OCI-LY7 (cell line): ENCODE measurements at regions not wholly inside any gene's neighbourhood (a gene's known extent, or its start where the extent isn't known, plus 50 kb on each side); places are given as distances from the start of the nearest gene placed in this dataset.
"Not testable (repeated sequence)": the region's sequence is repeated elsewhere in the genome, so short reads cannot be mapped to it uniquely, and the experiment has no call there.

ENCODE experiments used
- BruUV-seq: library from RNA; stranded (reverse); fragments of 400-500 nt; replicated peaks from 2 replicates; lab custom pipeline; 2021; lab: Mats Ljungman, UMichigan
- CTCF ChIA-PET: fragments of 300-600 bp; sonication (Branson Sonifier 250); formaldehyde crosslinking; loops from one replicate; lab custom pipeline; 2022; ENCODE audit warnings: antibody characterized with exemption; ENCODE audit not compliant: unreplicated experiment; lab: Charles Lee
- POLR2A ChIA-PET: fragments of 300-600 bp; sonication (Branson Sonifier 250); formaldehyde crosslinking; loops from one replicate; lab custom pipeline; 2022; ENCODE audit warnings: antibody characterized with exemption; lab: Charles Lee
- DNase-seq: peaks from one replicate; pipeline ENCODE4 v3.0.0-alpha.2; 2015; ENCODE audit warnings: low spot score
- H2AFZ ChIP-seq: fragments of 200-600 bp; sonication (generic), shearing (Covaris generic); 2 replicates; pipeline ENCODE4 v1.6.1; 2014; ENCODE audit warnings: mild to moderate bottlenecking, antibody characterized with exemption, low read length, moderate library complexity
- H3K27ac ChIP-seq: fragments of 200-600 bp; sonication (generic); 2 replicates; pipeline ENCODE4 v1.5.1; 2014; ENCODE audit warnings: mixed run types, low read depth, mild to moderate bottlenecking, moderate library complexity, low read length, inconsistent platforms; ENCODE audit not compliant: poor library complexity, severe bottlenecking
- H3K36me3 ChIP-seq: fragments of 200-600 bp; sonication (generic); 2 replicates; pipeline ENCODE4 v1.6.1; 2014; ENCODE audit warnings: mild to moderate bottlenecking, antibody characterized with exemption, low read length, moderate library complexity, mixed read lengths; ENCODE audit not compliant: insufficient read depth
- H3K4me1 ChIP-seq: fragments of 200-600 bp; sonication (generic); 2 replicates; pipeline ENCODE4 v1.5.1; 2014; ENCODE audit warnings: mild to moderate bottlenecking, low read length; ENCODE audit not compliant: insufficient read depth, poor library complexity, severe bottlenecking
- H3K4me2 ChIP-seq: fragments of 200-600 bp; sonication (generic); 2 replicates; pipeline ENCODE4 v1.6.1; 2014; ENCODE audit warnings: mild to moderate bottlenecking, low read length
- H3K4me3 ChIP-seq: fragments of 200-600 bp; sonication (generic); 2 replicates; pipeline ENCODE4 v1.5.1; 2014; ENCODE audit warnings: mild to moderate bottlenecking, low read depth, low read length; ENCODE audit not compliant: poor library complexity, severe bottlenecking
- H3K79me2 ChIP-seq: fragments of 200-600 bp; sonication (generic); 2 replicates; pipeline ENCODE4 v1.6.1; 2016; ENCODE audit warnings: low read depth, mild to moderate bottlenecking, low read length, moderate library complexity, mixed read lengths; ENCODE audit not compliant: insufficient read depth
- H3K9me2 ChIP-seq: fragments of 200-600 bp; sonication (generic); 2 replicates; pipeline ENCODE4 v1.6.1; 2016; ENCODE audit warnings: mild to moderate bottlenecking, low read length, mixed read lengths; ENCODE audit not compliant: insufficient read depth
- H3K9me3 ChIP-seq: fragments of 200-600 bp; sonication (generic); 2 replicates; pipeline ENCODE4 v1.6.1; 2014; ENCODE audit warnings: mild to moderate bottlenecking, mixed run types, low read length, mixed read lengths
- H4K20me1 ChIP-seq: fragments of 200-600 bp; sonication (generic); 2 replicates; pipeline ENCODE4 v1.6.1; 2014; ENCODE audit warnings: mild to moderate bottlenecking, antibody characterized with exemption, low read length, moderate library complexity, mixed read lengths; ENCODE audit not compliant: insufficient read depth
- EZH2phosphoT487 ChIP-seq: fragments of 200-600 bp; sonication (generic); IDR thresholded peaks from 2 replicates; pipeline ENCODE4 v1.6.1; 2018; ENCODE audit warnings: low read depth, borderline replicate concordance, mild to moderate bottlenecking, mixed run types, antibody characterized with exemption, low read length, moderate library complexity, mixed read lengths
- intact Hi-C: fragments of 100-400 bp; cut with micrococcal nuclease; formaldehyde crosslinking; loops from one replicate; pipeline ENCODE4 v1.10.0; 2022; ENCODE audit not compliant: unreplicated experiment
- TF ChIP-seq, protein P1 (sequence below): fragments of 200-600 bp; sonication (generic); conservative IDR thresholded peaks from 2 replicates; pipeline ENCODE4 v1.5.1; 2014; ENCODE audit warnings: mild to moderate bottlenecking, antibody characterized with exemption, low read length, moderate library complexity, mixed read lengths

DNA sequence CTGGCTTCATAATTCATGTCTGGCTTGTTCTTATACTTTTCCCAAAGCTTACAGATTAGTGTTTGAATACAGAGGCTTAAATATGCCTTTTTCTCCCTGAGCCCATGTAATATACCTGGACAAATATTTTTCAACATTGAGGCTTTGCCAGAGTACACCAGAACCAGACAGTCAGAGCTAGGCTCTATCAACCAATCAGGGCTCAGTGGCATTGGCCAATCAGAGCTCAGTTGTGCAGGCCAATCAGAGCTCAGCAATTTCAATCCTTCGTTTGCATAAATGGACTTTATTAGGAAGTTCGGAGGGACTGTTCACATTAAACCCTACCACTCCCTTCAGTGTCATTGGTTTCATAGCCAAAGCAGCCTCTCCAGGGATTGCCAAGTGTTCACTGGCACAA is 51.2 kb upstream of the TMSB15B start:
- ChIA-PET POLR2A (interaction anchor here (0.8 kb wide), 1 partner anchor 295 kb away, joined by 3 read pairs; no protein-coding TSS in a partner anchor), CTCF (no interaction called here)
- BruUV-seq = no TSS peak

DNA sequence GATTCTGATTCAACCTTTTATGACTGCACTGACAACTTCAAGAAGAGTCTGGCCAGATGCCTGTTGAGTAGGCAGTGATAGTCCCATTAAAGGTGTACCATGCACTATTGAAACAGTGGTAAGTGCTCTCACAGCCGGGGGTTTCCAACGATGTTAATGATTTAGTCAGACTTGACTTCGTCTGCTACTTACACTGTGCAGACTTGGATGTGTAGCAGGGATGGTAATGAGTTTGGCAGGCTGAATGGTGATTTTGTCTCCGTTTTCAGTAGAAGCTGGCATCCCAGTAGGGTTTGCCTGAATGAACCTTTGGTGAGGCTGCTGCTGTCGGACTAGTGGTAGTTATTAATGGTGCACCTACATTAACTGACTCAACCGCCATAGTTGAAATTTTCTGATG is 52.0 kb upstream of the TMSB15B start:
- H3K9me2 ChIP-seq = no peaks in the 10 kb centered on the region
- ChIA-PET POLR2A (no interaction called here), CTCF (no interaction called here)
- H3K36me3 ChIP-seq = no peaks in the 10 kb centered on the region; the same call in 1 of the 2 replicates
- H2AFZ ChIP-seq = no peak overlapping the region
- H3K4me1 ChIP-seq = no peaks in the 10 kb centered on the region
- no TSS peak for BruUV-seq
- H3K27ac ChIP-seq = no peak overlapping the region
- no peaks in the 10 kb centered on the region for H3K79me2 ChIP-seq
- intact Hi-C loops = no loop called here
- no peak overlapping the region for H3K4me2 ChIP-seq
- no peak overlapping the region for H3K4me3 ChIP-seq
- TF ChIP-seq, protein P1, sequence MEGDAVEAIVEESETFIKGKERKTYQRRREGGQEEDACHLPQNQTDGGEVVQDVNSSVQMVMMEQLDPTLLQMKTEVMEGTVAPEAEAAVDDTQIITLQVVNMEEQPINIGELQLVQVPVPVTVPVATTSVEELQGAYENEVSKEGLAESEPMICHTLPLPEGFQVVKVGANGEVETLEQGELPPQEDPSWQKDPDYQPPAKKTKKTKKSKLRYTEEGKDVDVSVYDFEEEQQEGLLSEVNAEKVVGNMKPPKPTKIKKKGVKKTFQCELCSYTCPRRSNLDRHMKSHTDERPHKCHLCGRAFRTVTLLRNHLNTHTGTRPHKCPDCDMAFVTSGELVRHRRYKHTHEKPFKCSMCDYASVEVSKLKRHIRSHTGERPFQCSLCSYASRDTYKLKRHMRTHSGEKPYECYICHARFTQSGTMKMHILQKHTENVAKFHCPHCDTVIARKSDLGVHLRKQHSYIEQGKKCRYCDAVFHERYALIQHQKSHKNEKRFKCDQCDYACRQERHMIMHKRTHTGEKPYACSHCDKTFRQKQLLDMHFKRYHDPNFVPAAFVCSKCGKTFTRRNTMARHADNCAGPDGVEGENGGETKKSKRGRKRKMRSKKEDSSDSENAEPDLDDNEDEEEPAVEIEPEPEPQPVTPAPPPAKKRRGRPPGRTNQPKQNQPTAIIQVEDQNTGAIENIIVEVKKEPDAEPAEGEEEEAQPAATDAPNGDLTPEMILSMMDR = no peak
- TF ChIP-seq EZH2phosphoT487 = no peak
- no peaks in the 10 kb centered on the region for H3K9me3 ChIP-seq
- no peaks in the 10 kb centered on the region for H4K20me1 ChIP-seq
- DNase-seq = no peak

More for the DNA sequence above, 51.2 kb upstream of the TMSB15B start:
- H3K4me2 ChIP-seq = no peak overlapping the region
- H3K4me1 ChIP-seq = no peaks in the 10 kb centered on the region
- no peaks in the 10 kb centered on the region for H4K20me1 ChIP-seq
- no peak overlapping the region for H2AFZ ChIP-seq
- H3K9me3 ChIP-seq = no peaks in the 10 kb centered on the region
- H3K36me3 ChIP-seq = no peaks in the 10 kb centered on the region; the same call in 1 of the 2 replicates
- intact Hi-C loops = no loop called here
- no peaks in the 10 kb centered on the region for H3K9me2 ChIP-seq
- no peak for DNase-seq
- H3K4me3 ChIP-seq = no peak overlapping the region
- H3K79me2 ChIP-seq = no peaks in the 10 kb centered on the region
- no peak for TF ChIP-seq EZH2phosphoT487
- TF ChIP-seq, protein P1 = no peak
- no peak overlapping the region for H3K27ac ChIP-seq

DNA sequence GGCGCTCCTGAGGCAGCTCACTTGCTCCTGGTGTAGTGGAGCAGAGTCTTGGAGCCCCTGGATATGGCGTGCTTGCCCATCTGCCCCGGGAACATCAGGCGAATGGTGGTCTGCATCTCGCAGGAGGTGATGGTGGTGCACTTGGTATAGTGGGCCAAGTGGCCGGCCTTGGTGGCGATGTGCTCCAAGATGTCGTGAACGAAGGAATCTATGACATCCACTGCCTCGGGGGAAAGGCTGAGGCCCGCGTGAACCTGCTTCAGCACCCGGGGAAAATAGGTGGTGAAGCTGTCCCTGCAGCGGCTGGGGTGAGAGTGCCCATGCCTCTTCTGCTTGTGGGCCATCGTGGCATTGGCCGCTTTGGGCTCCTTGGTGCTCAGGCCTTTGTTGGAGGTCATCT is 58.1 kb upstream of the TMSB15B start:
- POLR2A ChIA-PET = no interaction called here
- no TSS peak for BruUV-seq
- TF ChIP-seq, protein P1 = no peak
- no peak for TF ChIP-seq EZH2phosphoT487
- Histone ChIP-seq H2AFZ (no peak overlapping the region), H3K9me3 (no peaks in the 10 kb centered on the region), H4K20me1 (no peaks in the 10 kb centered on the region), H3K27ac (no peak overlapping the region), H3K79me2 (no peaks in the 10 kb centered on the region), H3K36me3 (no peaks in the 10 kb centered on the region; the same call in 1 of the 2 replicates), H3K4me3 (no peak overlapping the region), H3K9me2 (no peaks in the 10 kb centered on the region), H3K4me1 (no peaks in the 10 kb centered on the region), H3K4me2 (no peak overlapping the region)
- DNase-seq = no peak
- CTCF ChIA-PET = no interaction called here
- intact Hi-C loops = no loop called here

DNA sequence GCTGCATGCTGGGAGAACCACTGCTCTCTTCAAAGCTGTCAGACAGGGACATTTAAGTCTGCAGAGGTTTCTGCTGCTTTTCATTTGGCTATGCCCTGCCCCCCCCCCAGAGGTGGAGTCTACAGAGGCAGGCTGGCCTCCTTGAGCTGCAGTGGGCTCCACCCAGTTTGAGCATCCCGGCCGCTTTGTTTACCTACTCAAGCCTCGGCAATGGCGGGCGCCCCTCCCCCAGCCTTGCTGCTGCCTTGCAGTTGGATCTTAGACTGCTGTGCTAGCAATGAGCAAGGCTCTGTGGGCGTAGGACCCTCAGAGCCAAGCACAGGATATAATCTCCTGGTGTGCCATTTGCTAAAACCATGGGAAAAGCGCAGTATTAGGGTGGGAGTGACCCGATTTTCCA is 59.8 kb upstream of the TMSB15B start:
- POLR2A ChIA-PET, H3K4me1 ChIP-seq, DNase-seq, CTCF ChIA-PET, H2AFZ ChIP-seq, H3K4me3 ChIP-seq, H3K9me2 ChIP-seq, BruUV-seq, H3K9me3 ChIP-seq, H3K27ac ChIP-seq, H3K4me2 ChIP-seq, H4K20me1 ChIP-seq, H3K79me2 ChIP-seq, intact Hi-C loops, H3K36me3 ChIP-seq: not testable (repeated sequence)
